Fibroblast of lung (primary cell): ENCODE measurements at regions not wholly inside any gene's neighbourhood (a gene's known extent, or its start where the extent isn't known, plus 50 kb on each side); places are given as distances from the start of the nearest gene placed in this dataset.

Source experiments
- DNase-seq, 2 donors: peaks; one replicate each; pipeline versions ENCODE4 v3.0.0 to v3.0.0-alpha.2; 2010; ENCODE audit warnings: low read depth in 2 of 2
- H2AFZ ChIP-seq: 2 replicates; pipeline ENCODE4 v1.5.1; 2012; ENCODE audit warnings: low read length, control low read depth, inconsistent platforms
- H3K27ac ChIP-seq: 2 replicates; pipeline ENCODE4 v1.5.1; 2011; ENCODE audit warnings: low read length, control low read depth; ENCODE audit not compliant: insufficient read depth
- H3K27me3 ChIP-seq: 2 replicates; pipeline ENCODE4 v1.5.1; 2011; ENCODE audit warnings: mild to moderate bottlenecking, low read length; ENCODE audit not compliant: control insufficient read depth, insufficient read depth
- H3K36me3 ChIP-seq: 2 replicates; pipeline ENCODE4 v1.5.1; 2011; ENCODE audit warnings: low read length; ENCODE audit not compliant: control insufficient read depth, insufficient read depth
- H3K4me1 ChIP-seq: 2 replicates; pipeline ENCODE4 v1.5.1; 2011; ENCODE audit warnings: low read length; ENCODE audit not compliant: control insufficient read depth, insufficient read depth; ENCODE audit errors: extremely low read depth
- H3K4me2 ChIP-seq: 2 replicates; pipeline ENCODE4 v1.5.1; 2011; ENCODE audit warnings: low read length, control low read depth; ENCODE audit not compliant: insufficient read depth; ENCODE audit errors: extremely low read depth
- H3K4me3 ChIP-seq, 4 experiments: fragments of 200-600 bp in 1 of 4; sonication (generic) in 1 of 4; replicated peaks in 1 of 4; 2 replicates each; pipeline ENCODE4 v1.5.1; 2011 to 2016; ENCODE audit warnings: low read length in 4 of 4, low read depth in 3 of 4, mild to moderate bottlenecking in 3 of 4, control low read depth in 2 of 4, inconsistent platforms in 1 of 4, mixed read lengths in 1 of 4; ENCODE audit not compliant: insufficient read depth in 1 of 4; ENCODE audit errors: control extremely low read depth in 1 of 4
- H3K79me2 ChIP-seq: 2 replicates; pipeline ENCODE4 v1.5.1; 2012; ENCODE audit warnings: mild to moderate bottlenecking, low read length, inconsistent platforms; ENCODE audit not compliant: control insufficient read depth, insufficient read depth
- H3K9ac ChIP-seq: 2 replicates; pipeline ENCODE4 v1.5.1; 2011; ENCODE audit warnings: mild to moderate bottlenecking, low read length, control low read depth; ENCODE audit not compliant: insufficient read depth
- H3K9me3 ChIP-seq: 2 replicates; pipeline ENCODE4 v1.5.1; 2012; ENCODE audit warnings: low read depth, low read length; ENCODE audit not compliant: control insufficient read depth, insufficient read depth
- H4K20me1 ChIP-seq: 2 replicates; pipeline ENCODE4 v1.5.1; 2011; ENCODE audit warnings: low read length; ENCODE audit not compliant: control insufficient read depth, insufficient read depth; ENCODE audit errors: extremely low read depth
- CTCF ChIP-seq, 2 donors: IDR thresholded peaks in 1 of 2; conservative IDR thresholded peaks in 1 of 2; 1 replicate in 1 of 2; 2 replicates in 1 of 2; pipeline ENCODE4 v1.5.1; 2011 to 2012; ENCODE audit warnings: low read length in 2 of 2, control low read depth in 1 of 2, inconsistent platforms in 1 of 2, low read depth in 1 of 2, mild to moderate bottlenecking in 1 of 2
- EZH2 ChIP-seq: IDR thresholded peaks from 2 replicates; pipeline ENCODE4 v1.5.1; 2012; ENCODE audit warnings: low read length, control low read depth, mild to moderate bottlenecking; ENCODE audit errors: missing control alignments

- Histone ChIP-seq H3K9me3 (no peaks in the 10 kb centered on the region), H3K27me3 (no peaks in the 10 kb centered on the region), H3K4me2 (no peak overlapping the region), H3K4me3 (no peak overlapping the region), H3K27ac (no peak overlapping the region), H3K4me1 (no peaks in the 10 kb centered on the region), H4K20me1 (no peaks in the 10 kb centered on the region), H3K9ac (no peak overlapping the region), H3K36me3 (no peaks in the 10 kb centered on the region), H2AFZ (no peak overlapping the region), H3K79me2 (no peaks in the 10 kb centered on the region)
- no peak for DNase-seq
- TF ChIP-seq CTCF (conservative IDR thresholded peaks at IDR 0.05 in 1 of 2, IDR thresholded peaks at IDR 0.05 in 1 of 2; ENCODE audit: low read depth in 1 of 2, low read length in 2 of 2) (no peak), EZH2 (no peak)
These were observed 881.4 kb downstream of the UQCRFS1 start for GRCh38 chr19:28331596-28331995.

GRCh38 chr19:28330831-28331230 lies 882.1 kb downstream of the UQCRFS1 start:
- TF ChIP-seq CTCF (conservative IDR thresholded peaks at IDR 0.05 in 1 of 2, IDR thresholded peaks at IDR 0.05 in 1 of 2; ENCODE audit: low read depth in 1 of 2, low read length in 2 of 2) (no peak), EZH2 (no peak)
- no peak overlapping the region for H2AFZ ChIP-seq
- H3K79me2 ChIP-seq: no peaks in the 10 kb centered on the region
- H3K36me3 ChIP-seq: no peaks in the 10 kb centered on the region
- peak in 1 of 2 donors; percentile 38 for DNase-seq
- no peak overlapping the region for H3K4me2 ChIP-seq
- H3K9ac ChIP-seq: no peak overlapping the region
- H3K27me3 ChIP-seq: no peaks in the 10 kb centered on the region
- H3K4me3 ChIP-seq: no peak overlapping the region
- no peak overlapping the region for H3K27ac ChIP-seq
- H4K20me1 ChIP-seq: no peaks in the 10 kb centered on the region
- H3K4me1 ChIP-seq: no peaks in the 10 kb centered on the region
- H3K9me3 ChIP-seq: no peaks in the 10 kb centered on the region

GRCh38 chr19:28329429-28329828 lies 883.5 kb downstream of the UQCRFS1 start:
- Histone ChIP-seq H3K36me3 (no peaks in the 10 kb centered on the region), H3K27me3 (no peaks in the 10 kb centered on the region), H4K20me1 (no peaks in the 10 kb centered on the region), H3K4me1 (no peaks in the 10 kb centered on the region), H3K27ac (no peak overlapping the region), H3K79me2 (no peaks in the 10 kb centered on the region), H3K9me3 (no peaks in the 10 kb centered on the region), H3K4me3 (no peak overlapping the region), H3K4me2 (no peak overlapping the region), H3K9ac (no peak overlapping the region), H2AFZ (no peak overlapping the region)
- DNase-seq: no peak
- TF ChIP-seq CTCF (conservative IDR thresholded peaks at IDR 0.05 in 1 of 2, IDR thresholded peaks at IDR 0.05 in 1 of 2; ENCODE audit: low read depth in 1 of 2, low read length in 2 of 2): no peak
- TF ChIP-seq EZH2: no peak
